HFFc6 (cell line): ENCODE measurements at regions not wholly inside any gene's neighbourhood (a gene's known extent, or its start where the extent isn't known, plus 50 kb on each side); places are given as distances from the start of the nearest gene placed in this dataset.

Source experiments
- DNase-seq: peaks from one replicate; pipeline ENCODE4 v3.0.0-alpha.2; 2018
- H3K27ac Mint-ChIP-seq: 2 replicates; pipeline ENCODE4 v1.8.0; 2020; ENCODE audit warnings: mild to moderate bottlenecking, mixed read lengths
- H3K27me3 Mint-ChIP-seq: 2 replicates; pipeline ENCODE4 v1.8.0; 2021; ENCODE audit warnings: mild to moderate bottlenecking, moderate library complexity, mixed read lengths; ENCODE audit not compliant: insufficient read depth
- H3K36me3 Mint-ChIP-seq: 2 replicates; pipeline ENCODE4 v1.8.0; 2021; ENCODE audit warnings: low read depth, mixed read lengths
- H3K4me1 Mint-ChIP-seq: 2 replicates; pipeline ENCODE4 v1.8.0; 2020; ENCODE audit warnings: low read depth, mixed read lengths
- H3K4me3 Mint-ChIP-seq: 2 replicates; pipeline ENCODE4 v1.8.0; 2020; ENCODE audit warnings: mild to moderate bottlenecking, moderate library complexity, mixed read lengths
- H3K9me3 Mint-ChIP-seq: 2 replicates; pipeline ENCODE4 v1.8.0; 2020; ENCODE audit warnings: mild to moderate bottlenecking, mixed read lengths
- TF ChIP-seq, protein P1 (sequence below): fragments of 200-600 bp; sonication (generic); IDR thresholded peaks from 2 replicates; pipeline ENCODE4 v1.5.0; 2021; ENCODE audit warnings: antibody characterized with exemption, mild to moderate bottlenecking

- Mint-ChIP-seq H3K36me3 (no peaks in the 10 kb centered on the region), H3K9me3 (peaks cover 36% of the 10 kb centered on the region), H3K27me3 (no peaks in the 10 kb centered on the region; the same call in 1 of the 2 replicates), H3K4me3 (no peak overlapping the region), H3K4me1 (no peaks in the 10 kb centered on the region), H3K27ac (no peak overlapping the region)
- no peak for DNase-seq
- TF ChIP-seq, protein P1, sequence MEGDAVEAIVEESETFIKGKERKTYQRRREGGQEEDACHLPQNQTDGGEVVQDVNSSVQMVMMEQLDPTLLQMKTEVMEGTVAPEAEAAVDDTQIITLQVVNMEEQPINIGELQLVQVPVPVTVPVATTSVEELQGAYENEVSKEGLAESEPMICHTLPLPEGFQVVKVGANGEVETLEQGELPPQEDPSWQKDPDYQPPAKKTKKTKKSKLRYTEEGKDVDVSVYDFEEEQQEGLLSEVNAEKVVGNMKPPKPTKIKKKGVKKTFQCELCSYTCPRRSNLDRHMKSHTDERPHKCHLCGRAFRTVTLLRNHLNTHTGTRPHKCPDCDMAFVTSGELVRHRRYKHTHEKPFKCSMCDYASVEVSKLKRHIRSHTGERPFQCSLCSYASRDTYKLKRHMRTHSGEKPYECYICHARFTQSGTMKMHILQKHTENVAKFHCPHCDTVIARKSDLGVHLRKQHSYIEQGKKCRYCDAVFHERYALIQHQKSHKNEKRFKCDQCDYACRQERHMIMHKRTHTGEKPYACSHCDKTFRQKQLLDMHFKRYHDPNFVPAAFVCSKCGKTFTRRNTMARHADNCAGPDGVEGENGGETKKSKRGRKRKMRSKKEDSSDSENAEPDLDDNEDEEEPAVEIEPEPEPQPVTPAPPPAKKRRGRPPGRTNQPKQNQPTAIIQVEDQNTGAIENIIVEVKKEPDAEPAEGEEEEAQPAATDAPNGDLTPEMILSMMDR: no peak
These were observed 467.9 kb downstream of the SOX2 start for GRCh38 chr3:182179631-182180030.

DNA sequence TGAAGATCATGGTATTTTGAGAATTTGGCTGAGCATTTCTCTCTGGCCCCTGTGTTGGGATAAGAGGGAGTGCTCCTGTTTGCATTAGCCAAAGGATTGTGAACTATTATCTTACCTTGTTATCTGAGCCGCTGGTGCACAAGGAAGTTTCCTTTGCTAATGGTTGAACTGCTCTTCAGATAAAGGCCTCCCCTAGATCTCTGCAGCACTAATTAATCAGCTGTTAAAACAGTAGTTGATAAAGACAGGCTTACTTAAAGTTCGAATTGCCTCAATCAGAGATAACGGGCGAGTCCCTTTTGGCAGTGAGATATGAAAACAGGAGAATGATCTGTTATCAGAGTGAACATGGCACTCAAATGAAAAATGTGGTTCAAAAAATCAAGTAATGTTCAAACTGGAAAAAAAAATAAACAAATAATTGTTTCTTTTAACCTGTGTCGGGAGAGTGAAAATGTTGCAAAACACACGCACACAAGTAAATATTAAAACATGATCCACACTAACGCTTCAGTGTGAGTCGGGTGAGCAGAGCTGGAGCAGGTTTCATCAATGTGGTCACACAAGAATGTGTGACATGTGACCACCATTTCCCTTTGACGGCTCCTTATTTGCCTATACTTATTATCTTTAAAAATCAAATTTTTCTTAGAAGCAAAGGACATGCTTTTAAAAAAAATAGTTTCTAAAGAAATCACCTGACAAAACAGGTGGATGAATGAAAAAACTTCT lies 469.1 kb downstream of the SOX2 start:
- Mint-ChIP-seq H3K27me3 (no peaks in the 10 kb centered on the region; the same call in 1 of the 2 replicates), H3K4me3 (no peak overlapping the region), H3K9me3 (peaks cover 36% of the 10 kb centered on the region), H3K27ac (no peak overlapping the region), H3K4me1 (no peaks in the 10 kb centered on the region), H3K36me3 (no peaks in the 10 kb centered on the region)
- TF ChIP-seq, protein P1: no peak
- no peak for DNase-seq

DNA sequence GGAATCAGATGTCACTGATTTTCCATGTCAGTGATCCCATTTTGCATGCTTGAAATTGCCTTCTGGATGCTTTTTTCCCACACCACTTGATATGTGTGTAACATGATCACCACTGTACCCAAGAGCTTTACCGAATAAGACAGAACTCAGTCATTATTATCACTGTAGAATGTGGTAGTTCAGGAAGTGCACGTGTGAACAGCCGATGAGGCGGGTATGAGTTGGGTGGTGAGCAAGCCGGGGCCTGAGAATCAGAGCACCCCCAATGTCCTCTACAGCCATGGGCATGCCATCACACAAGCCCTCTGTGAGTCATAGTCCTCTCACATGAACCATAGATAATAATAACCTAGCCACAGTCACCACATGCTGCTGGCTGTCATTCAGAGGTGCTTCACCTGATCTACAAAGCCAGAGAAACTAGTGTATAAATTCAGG lies 470.8 kb downstream of the SOX2 start:
- no peak overlapping the region for H3K27ac Mint-ChIP-seq
- no peaks in the 10 kb centered on the region for H3K4me1 Mint-ChIP-seq
- TF ChIP-seq, protein P1: no peak
- DNase-seq: no peak
- no peak overlapping the region for H3K4me3 Mint-ChIP-seq
- no peaks in the 10 kb centered on the region for H3K36me3 Mint-ChIP-seq
- H3K27me3 Mint-ChIP-seq: no peaks in the 10 kb centered on the region; the same call in 1 of the 2 replicates
- H3K9me3 Mint-ChIP-seq: peaks cover 39% of the 10 kb centered on the region

DNA sequence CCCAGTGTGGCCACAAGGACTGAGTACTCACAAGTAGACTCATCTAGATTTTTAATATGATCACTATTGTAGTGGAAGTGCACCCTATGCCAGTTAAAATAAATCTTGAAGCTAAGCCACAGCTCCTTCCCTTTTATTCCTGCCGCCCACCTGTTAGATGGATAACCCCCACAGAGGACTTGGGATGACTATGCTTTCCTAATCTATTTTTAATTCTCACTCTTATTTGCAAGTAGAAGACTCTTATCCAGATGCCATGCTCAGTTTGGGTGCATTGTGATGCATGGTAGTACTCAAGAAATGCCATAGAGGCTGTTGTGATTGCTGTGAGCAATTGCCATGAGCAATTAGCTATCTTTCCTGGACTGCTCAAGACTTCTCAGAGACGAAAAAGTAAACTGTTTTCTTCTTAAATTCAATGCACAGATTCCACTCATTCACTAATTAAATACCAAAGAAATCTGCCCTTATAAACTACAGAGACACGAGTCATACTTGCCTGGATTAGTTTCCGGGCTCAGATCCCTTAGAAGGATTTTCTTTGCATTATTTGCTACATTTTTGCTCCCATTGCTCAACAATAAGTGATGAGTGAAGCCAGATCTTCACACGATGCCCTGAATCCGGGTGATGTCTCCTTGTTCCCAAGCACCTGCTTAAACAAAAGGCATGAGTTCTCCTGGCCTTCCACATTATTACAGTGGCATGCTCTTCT lies 472.1 kb downstream of the SOX2 start:
- TF ChIP-seq, protein P1: no peak
- Mint-ChIP-seq H3K27me3 (no peaks in the 10 kb centered on the region; the same call in 1 of the 2 replicates), H3K27ac (no peak overlapping the region), H3K36me3 (no peaks in the 10 kb centered on the region), H3K4me1 (no peaks in the 10 kb centered on the region), H3K4me3 (no peak overlapping the region), H3K9me3 (peaks cover 45% of the 10 kb centered on the region)
- no peak for DNase-seq

DNA sequence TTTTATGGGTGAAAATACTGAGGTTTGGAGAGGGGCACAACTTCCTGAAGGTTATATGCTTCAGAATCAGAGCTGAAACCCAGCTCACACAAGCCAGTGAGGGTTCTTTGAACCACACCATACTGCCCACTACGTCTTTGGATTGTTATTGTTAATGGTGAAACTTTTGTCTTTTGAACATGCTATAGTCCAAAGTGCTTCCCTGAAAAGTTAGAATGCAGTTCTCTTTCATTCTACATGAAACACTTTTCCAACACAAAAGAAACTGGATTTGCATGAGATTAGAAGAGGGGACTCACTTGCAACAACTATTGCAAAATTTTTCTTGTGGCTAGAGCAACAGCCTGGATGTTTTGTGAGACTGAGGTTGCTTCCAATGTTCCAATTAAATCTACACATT lies 473.6 kb downstream of the SOX2 start:
- H3K27ac Mint-ChIP-seq: no peak overlapping the region
- peaks cover 48% of the 10 kb centered on the region for H3K9me3 Mint-ChIP-seq
- H3K4me3 Mint-ChIP-seq: no peak overlapping the region
- H3K36me3 Mint-ChIP-seq: no peaks in the 10 kb centered on the region
- no peaks in the 10 kb centered on the region; the same call in 1 of the 2 replicates for H3K27me3 Mint-ChIP-seq
- TF ChIP-seq, protein P1: no peak
- no peak for DNase-seq
- no peaks in the 10 kb centered on the region for H3K4me1 Mint-ChIP-seq
